ENCODE measurements at regions not wholly inside any gene's neighbourhood (a gene's known extent, or its start where the extent isn't known, plus 50 kb on each side); places are given as distances from the start of the nearest gene placed in this dataset.

- TF ChIP-seq CTCF (conservative IDR thresholded peaks at IDR 0.05; ENCODE audit: low read depth, low read length), result no peak
- DNase-seq (ENCODE audit: low read depth), result no peak
- no peak overlapping the region for H3K4me3 ChIP-seq (ENCODE audit: low read depth, low read length)
These were observed 155.4 kb upstream of the FHL2 start for GRCh38 chr2:105554235-105554634.

- TF ChIP-seq CTCF (conservative IDR thresholded peaks at IDR 0.05; ENCODE audit: low read depth, low read length), result no peak
- no peak for DNase-seq (ENCODE audit: low read depth)
- no peak overlapping the region for H3K4me3 ChIP-seq (ENCODE audit: low read depth, low read length)
These were observed 154.8 kb upstream of the FHL2 start for GRCh38 chr2:105553538-105554196.

- TF ChIP-seq CTCF (conservative IDR thresholded peaks at IDR 0.05; ENCODE audit: low read depth, low read length), result no peak
- no peak overlapping the region for H3K4me3 ChIP-seq (ENCODE audit: low read depth, low read length)
- no peak for DNase-seq (ENCODE audit: low read depth)
These were observed 147.8 kb upstream of the FHL2 start for GRCh38 chr2:105546628-105546974.

GRCh38 chr2:105545730-105546627, 147.1 kb upstream of the FHL2 start:
- no peak overlapping the region for H3K4me3 ChIP-seq (ENCODE audit: low read depth, low read length)

GRCh38 chr2:105544591-105545377, 145.9 kb upstream of the FHL2 start:
- H3K4me3 ChIP-seq (ENCODE audit: low read depth, low read length), result no peak overlapping the region
- no peak for TF ChIP-seq CTCF (conservative IDR thresholded peaks at IDR 0.05; ENCODE audit: low read depth, low read length)
- no peak for DNase-seq (ENCODE audit: low read depth)

More at GRCh38 chr2:105545730-105546627, 147.1 kb upstream of the FHL2 start:
- no peak for DNase-seq (ENCODE audit: low read depth)
- TF ChIP-seq CTCF (conservative IDR thresholded peaks at IDR 0.05; ENCODE audit: low read depth, low read length), result peak; percentile 92

GRCh38 chr2:105541189-105542050, 142.6 kb upstream of the FHL2 start:
- no peak overlapping the region for H3K4me3 ChIP-seq (ENCODE audit: low read depth, low read length)
- no peak for DNase-seq (ENCODE audit: low read depth)
- no peak for TF ChIP-seq CTCF (conservative IDR thresholded peaks at IDR 0.05; ENCODE audit: low read depth, low read length)
